NCI-H1105 treated with DMSO at 0.1 percent for 48 hours (cell line): ENCODE measurements at regions not wholly inside any gene's neighbourhood (a gene's known extent, or its start where the extent isn't known, plus 50 kb on each side); places are given as distances from the start of the nearest gene placed in this dataset.
"Not testable (repeated sequence)": the region's sequence is repeated elsewhere in the genome, so short reads cannot be mapped to it uniquely, and the experiment has no call there.

Experiments
- DNase-seq: peaks from one replicate; lab custom pipeline; 2025; lab: John Stamatoyannopoulos, UW

GRCh38 chr5:63111891-63112290 is 533.3 kb downstream of the LRRC70 start:
- DNase-seq: no peak

DNA sequence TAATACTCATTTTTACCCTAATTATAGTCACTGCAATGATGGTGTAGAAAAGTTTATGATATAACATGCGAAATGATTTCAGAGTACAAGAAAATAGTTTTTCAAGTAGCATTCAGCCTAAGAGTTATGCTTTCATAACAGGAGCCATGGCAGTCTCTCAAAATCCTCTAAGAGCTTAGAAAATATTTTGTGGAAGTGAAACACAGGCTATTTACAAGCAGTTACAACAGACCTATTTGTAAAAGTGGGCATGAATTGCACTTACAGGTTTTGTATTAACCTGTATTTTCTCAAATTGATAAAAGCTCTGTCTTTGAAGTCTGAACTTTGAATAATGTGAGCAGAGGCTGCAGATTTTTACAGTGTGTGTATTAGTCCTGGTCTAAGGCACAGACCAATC is 523.3 kb downstream of the LRRC70 start:
- DNase-seq: no peak

GRCh38 chr5:63097286-63097685 is 518.7 kb downstream of the LRRC70 start:
- no peak for DNase-seq

GRCh38 chr5:63094730-63095129 is 516.1 kb downstream of the LRRC70 start:
- DNase-seq: no peak

DNA sequence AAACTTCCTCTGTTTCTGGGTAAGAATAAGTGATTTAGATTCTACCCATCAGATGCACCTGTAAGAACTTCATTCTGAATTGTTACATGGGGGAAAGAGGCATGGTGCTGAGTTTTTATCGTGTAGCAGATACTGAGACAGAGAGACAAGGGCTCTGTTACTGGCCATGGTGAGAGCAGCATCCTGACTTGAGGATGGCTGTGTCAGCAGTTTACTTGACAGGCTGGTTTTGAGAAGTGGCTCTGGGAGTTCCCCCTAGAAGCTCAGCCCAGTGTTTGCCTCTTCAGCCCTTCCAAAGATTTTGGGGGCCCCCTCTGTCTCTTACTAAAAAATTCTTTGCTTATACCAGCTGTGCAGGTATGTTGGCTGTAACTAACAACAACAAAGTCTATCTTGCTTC is 510.5 kb downstream of the LRRC70 start:
- DNase-seq: no peak

DNA sequence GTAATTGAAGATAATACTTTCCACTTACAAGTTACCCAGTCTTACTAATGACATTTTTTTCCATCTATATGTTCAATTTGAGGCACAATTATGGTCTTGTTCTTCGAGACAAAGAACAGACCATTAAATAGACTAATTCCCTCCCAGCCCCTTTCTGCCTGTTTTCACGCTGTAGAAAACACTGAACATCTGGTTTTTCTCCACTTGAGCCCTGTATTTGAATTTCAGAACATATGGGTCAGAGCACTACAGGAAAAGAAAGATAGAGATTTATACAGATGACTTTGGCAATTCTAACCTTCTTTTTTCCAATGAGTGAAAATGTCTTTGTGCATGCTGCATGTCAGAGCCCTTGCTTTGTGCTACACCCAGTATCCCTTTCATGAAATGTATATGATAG is 506.9 kb downstream of the LRRC70 start:
- no peak for DNase-seq

DNA sequence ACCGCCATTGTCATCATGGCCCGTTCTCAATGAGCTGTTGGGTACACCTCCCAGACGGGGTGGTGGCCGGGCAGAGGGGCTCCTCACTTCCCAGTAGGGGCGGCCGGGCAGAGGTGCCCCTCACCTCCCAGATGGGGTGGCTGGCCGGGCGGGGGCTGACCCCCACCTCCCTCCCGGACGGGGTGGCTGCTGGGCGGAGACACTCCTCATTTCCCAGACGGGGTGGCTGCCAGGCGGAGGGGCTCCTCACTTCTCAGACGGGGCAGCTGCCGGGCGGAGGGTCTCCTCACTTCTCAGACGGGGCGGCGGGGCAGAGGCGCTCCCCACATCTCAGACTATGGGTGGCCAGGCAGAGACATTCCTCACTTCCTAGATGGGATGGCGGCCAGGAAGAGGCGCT is 505.1 kb downstream of the LRRC70 start:
- DNase-seq: not testable (repeated sequence)

DNA sequence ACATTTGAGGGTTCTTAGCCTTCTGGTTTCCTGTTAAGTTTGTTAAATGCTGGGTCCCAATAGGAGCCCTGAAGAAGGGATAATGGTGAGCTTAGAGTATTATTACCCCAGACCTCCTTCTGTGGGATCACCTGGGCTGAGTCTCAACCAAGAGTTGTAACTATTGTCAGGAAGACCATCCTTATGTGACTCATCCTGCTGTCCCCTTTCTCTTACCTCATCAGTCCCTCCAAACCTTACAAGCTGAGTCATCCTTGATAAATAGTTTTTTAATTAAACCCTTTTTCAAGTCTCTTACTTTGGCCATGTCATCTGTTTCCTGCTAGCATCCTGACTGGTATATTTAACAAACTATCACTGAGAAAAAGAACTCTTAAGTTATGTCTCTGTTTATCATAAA is 502.8 kb downstream of the LRRC70 start:
- no peak for DNase-seq

- no peak for DNase-seq
Observed at GRCh38 chr5:63070001-63070400, 491.4 kb downstream of the LRRC70 start.

GRCh38 chr5:63055421-63055820 is 476.8 kb downstream of the LRRC70 start:
- no peak for DNase-seq

DNA sequence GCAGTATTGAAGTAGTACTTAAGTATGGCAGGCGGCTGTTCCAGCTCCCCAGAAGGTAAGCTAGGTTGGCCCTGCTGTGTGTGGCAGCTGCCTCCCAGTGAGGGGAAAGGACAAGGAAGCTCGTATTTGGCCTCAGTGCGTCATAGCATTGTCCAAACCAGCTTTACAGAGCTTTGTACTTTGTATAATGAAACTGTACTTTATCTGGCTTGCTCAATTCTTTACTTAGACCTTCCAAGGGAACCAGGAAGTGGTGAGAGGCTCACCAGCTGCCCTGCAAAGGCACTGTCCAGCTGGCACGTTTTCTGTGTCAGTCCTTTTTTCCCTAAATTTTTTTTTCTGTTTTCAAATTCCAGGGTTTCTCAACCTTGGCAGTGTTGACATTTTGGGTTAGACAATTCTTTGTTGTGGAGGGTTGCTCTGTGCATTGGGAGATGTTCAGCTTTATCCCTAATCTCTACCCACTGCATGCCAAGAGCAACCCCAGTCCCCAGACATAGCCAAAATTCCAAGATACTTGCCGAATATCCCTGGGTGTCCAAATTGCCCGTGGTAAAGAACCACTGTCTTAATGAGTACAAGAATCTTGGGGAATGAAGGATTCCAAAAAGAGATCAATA is 474.5 kb downstream of the LRRC70 start:
- no peak for DNase-seq

DNA sequence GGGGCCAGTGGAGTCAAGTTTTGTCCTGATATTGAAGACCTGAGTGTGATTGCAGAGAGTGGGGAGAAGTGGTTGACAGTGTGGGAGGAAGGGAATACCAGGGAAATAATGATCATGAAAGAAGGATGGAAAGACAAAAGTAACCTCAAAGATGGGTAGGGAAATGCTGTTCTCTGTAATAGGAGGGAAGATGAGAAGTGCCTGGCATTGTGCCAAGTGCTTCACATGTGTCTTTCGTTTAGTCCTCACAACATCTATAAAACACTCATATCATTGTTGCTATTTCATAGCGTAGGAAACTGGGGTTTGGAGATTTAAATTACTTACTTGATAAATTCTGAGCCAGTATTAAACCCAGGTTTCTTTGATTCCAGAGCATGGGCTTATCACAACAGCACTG is 472.3 kb downstream of the LRRC70 start:
- DNase-seq: no peak

GRCh38 chr5:63049935-63050334 is 471.3 kb downstream of the LRRC70 start:
- no peak for DNase-seq

- no peak for DNase-seq
Observed at GRCh38 chr5:63043792-63044191, 465.2 kb downstream of the LRRC70 start.

DNA sequence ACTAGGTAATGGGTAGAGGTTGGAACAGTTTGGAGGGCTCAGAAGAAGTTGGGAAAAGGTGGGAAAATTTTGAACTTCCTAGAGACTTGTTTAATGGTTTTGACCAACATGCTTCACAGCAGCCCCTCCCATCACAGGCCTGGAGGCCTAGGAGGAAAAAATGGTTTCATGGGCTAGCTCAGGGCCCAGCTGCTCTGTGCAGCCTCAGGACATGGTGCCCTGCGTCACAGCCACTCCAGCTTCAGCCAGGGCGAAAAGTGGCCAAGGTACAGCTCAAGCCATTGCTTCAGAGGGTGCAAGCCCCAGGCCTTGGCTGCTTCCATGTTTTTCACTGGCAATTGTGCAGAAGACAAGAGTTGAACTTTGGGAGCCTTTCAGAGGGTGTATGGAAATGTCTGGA is 453.7 kb downstream of the LRRC70 start:
- DNase-seq: no peak

DNA sequence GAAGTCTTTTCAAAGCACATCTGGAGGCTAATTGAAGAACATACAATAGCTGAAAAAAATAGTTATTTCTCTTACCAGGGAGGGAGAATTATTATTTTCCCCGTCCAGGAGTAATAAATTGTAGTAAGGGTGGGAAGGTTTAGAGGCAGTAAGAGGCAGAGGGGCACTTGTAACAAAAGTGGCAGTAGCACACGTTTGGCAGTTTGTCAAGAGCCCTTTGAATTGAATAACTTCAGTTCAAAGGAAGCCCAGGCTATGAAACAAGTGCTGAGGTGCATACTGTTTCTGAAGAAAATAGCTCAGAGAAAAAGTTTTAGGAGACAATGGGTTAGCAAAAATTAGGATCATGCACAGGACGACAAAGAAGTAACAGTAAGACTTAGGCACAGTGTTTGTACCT is 451.3 kb downstream of the LRRC70 start:
- DNase-seq: peak; percentile 55

- no peak for DNase-seq
Observed at GRCh38 chr5:63025679-63026078, 447.1 kb downstream of the LRRC70 start.

GRCh38 chr5:63022403-63022802 is 443.8 kb downstream of the LRRC70 start:
- no peak for DNase-seq

DNA sequence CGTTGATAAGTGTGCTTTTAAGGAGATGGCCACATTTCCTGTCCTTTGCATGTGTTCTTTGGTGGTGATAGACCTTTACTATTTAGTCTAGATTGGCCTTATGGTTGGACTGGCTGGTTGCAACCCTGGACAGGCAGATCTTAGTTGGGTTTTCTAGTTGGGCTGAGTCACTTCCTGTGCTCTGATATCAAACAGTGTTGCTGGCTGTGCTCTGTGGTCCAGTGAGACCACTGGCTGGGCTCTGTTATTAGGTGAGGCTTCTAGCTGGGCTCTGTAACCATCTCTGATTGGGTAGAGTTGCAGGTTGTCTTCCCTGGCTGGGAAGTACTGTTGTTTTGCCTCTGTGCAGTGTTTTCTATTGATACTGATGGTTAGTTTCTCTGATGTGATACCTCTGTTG is 432.5 kb downstream of the LRRC70 start:
- DNase-seq: no peak

- no peak for DNase-seq
Observed at GRCh38 chr5:63008195-63008594, 429.6 kb downstream of the LRRC70 start.

GRCh38 chr5:62994842-62995241 is 416.2 kb downstream of the LRRC70 start:
- DNase-seq: not testable (repeated sequence)

DNA sequence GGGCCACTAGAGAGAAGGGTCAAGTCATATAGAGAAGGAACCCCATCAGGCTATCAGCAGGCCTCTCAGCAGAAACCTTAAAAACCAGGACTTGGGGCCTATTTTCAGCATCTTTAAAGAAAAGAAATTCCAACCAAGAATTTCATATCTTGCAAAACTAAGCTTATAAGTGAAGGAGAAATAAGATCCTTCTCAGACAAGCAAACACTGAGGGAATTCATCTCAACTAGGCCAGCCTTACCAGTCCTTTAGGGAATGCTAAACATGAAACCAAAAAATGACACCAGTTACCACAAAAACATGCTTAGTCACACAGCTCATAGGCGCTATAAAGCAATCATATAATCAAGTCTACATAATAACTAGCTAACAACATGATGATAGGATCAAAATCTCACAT is 407.1 kb downstream of the LRRC70 start:
- DNase-seq: no peak

- DNase-seq: no peak
Observed at GRCh38 chr5:62982348-62982747, 403.7 kb downstream of the LRRC70 start.

GRCh38 chr5:62980884-62981283 is 402.3 kb downstream of the LRRC70 start:
- DNase-seq: no peak

- DNase-seq: no peak
Observed at GRCh38 chr5:62979472-62979871, 400.9 kb downstream of the LRRC70 start.
